GM23338 (cell line): ENCODE measurements at regions not wholly inside any gene's neighbourhood (a gene's known extent, or its start where the extent isn't known, plus 50 kb on each side); places are given as distances from the start of the nearest gene placed in this dataset.

Experiments
- ATAC-seq: fragments of 200-7000 bp; cut with Tn5 transposase; 3 replicates; pipeline ENCODE4 v1.9.1; 2020
- DNase-seq: peaks from one replicate; pipeline ENCODE4 v3.0.0-alpha.2; 2015; ENCODE audit warnings: low spot score
- H2AFZ ChIP-seq: fragments of 200-600 bp; sonication (generic); 2 replicates; pipeline ENCODE4 v1.8.0; 2016; ENCODE audit warnings: antibody characterized with exemption, mild to moderate bottlenecking, moderate library complexity
- H3F3A ChIP-seq: fragments of 200-600 bp; sonication (generic); replicated peaks from 2 replicates; pipeline ENCODE4 v1.8.0; 2017; ENCODE audit warnings: antibody characterized with exemption, mixed run types, low read depth
- H3K27ac ChIP-seq: fragments of 200-600 bp; sonication (generic); 2 replicates; pipeline ENCODE4 v1.6.1; 2016; ENCODE audit warnings: low read depth
- H3K27me3 ChIP-seq: fragments of 200-600 bp; sonication (generic); 2 replicates; pipeline ENCODE4 v1.8.0; 2016; ENCODE audit warnings: mild to moderate bottlenecking, mixed run types, moderate library complexity; ENCODE audit not compliant: insufficient read depth
- H3K36me3 ChIP-seq: fragments of 200-600 bp; sonication (generic); 2 replicates; pipeline ENCODE4 v1.8.0; 2016; ENCODE audit warnings: mild to moderate bottlenecking; ENCODE audit not compliant: insufficient read depth
- H3K4me1 ChIP-seq: fragments of 200-600 bp; sonication (generic); 2 replicates; pipeline ENCODE4 v1.8.0; 2016; ENCODE audit warnings: mild to moderate bottlenecking, moderate library complexity; ENCODE audit not compliant: insufficient read depth
- H3K4me2 ChIP-seq: fragments of 200-600 bp; sonication (generic); 2 replicates; pipeline ENCODE4 v1.7.1; 2017; ENCODE audit warnings: mixed run types
- H3K4me3 ChIP-seq: fragments of 200-600 bp; sonication (generic); 2 replicates; pipeline ENCODE4 v1.6.1; 2016; ENCODE audit warnings: mixed run types
- H3K79me2 ChIP-seq: fragments of 200-600 bp; sonication (generic); replicated peaks from 2 replicates; pipeline ENCODE4 v1.8.0; 2017; ENCODE audit warnings: mild to moderate bottlenecking; ENCODE audit not compliant: insufficient read depth
- H3K9me2 ChIP-seq: fragments of 200-600 bp; sonication (generic); 2 replicates; pipeline ENCODE4 v1.8.0; 2017; ENCODE audit not compliant: insufficient read depth
- H4K20me1 ChIP-seq: fragments of 200-600 bp; sonication (generic); replicated peaks from 2 replicates; pipeline ENCODE4 v1.8.0; 2017; ENCODE audit warnings: mild to moderate bottlenecking; ENCODE audit not compliant: insufficient read depth
- H3K27ac Mint-ChIP-seq: 2 replicates; pipeline ENCODE4 v1.8.0; 2020; ENCODE audit warnings: inconsistent platforms, mild to moderate bottlenecking, moderate library complexity, mixed read lengths
- H3K27me3 Mint-ChIP-seq: 3 replicates; pipeline ENCODE4 v1.8.0; 2022; ENCODE audit warnings: low read depth, mild to moderate bottlenecking, moderate library complexity, mixed read lengths, inconsistent platforms; ENCODE audit not compliant: insufficient read depth, poor library complexity
- H3K36me3 Mint-ChIP-seq: 3 replicates; pipeline ENCODE4 v1.8.0; 2021; ENCODE audit warnings: low read depth, mild to moderate bottlenecking, inconsistent platforms, moderate library complexity, mixed read lengths
- H3K4me1 Mint-ChIP-seq: 3 replicates; pipeline ENCODE4 v1.8.0; 2020; ENCODE audit warnings: mild to moderate bottlenecking, inconsistent platforms, mixed read lengths
- H3K4me3 Mint-ChIP-seq: 3 replicates; pipeline ENCODE4 v1.8.0; 2021; ENCODE audit warnings: moderate library complexity, mild to moderate bottlenecking, inconsistent platforms, mixed read lengths
- H3K9me3 Mint-ChIP-seq: 3 replicates; pipeline ENCODE4 v1.8.0; 2020; ENCODE audit warnings: moderate library complexity, mild to moderate bottlenecking, inconsistent platforms, mixed read lengths
- CREB1 ChIP-seq: fragments of 250-450 bp; sonication (Bioruptor Pico); IDR thresholded peaks from 2 replicates; pipeline ENCODE4 v1.5.0; 2020; ENCODE audit warnings: low read depth, mild to moderate bottlenecking, moderate library complexity
- CTCF ChIP-seq, 2 experiments: fragments of 200-600 bp in 1 of 2; sonication (generic) in 1 of 2; conservative IDR thresholded peaks; 2 replicates each; pipeline versions ENCODE4 v1.5.1 to v1.6.1; 2016 to 2017; ENCODE audit warnings: antibody characterized with exemption in 2 of 2, low read depth in 2 of 2, mild to moderate bottlenecking in 2 of 2, moderate library complexity in 1 of 2
- ETS1 ChIP-seq: IDR thresholded peaks from 2 replicates; pipeline ENCODE4 v1.6.1; 2016; ENCODE audit warnings: antibody characterized with exemption
- EZH2phosphoT487 ChIP-seq: fragments of 200-600 bp; sonication (generic); IDR thresholded peaks from one replicate; pipeline ENCODE4 v1.8.1; 2018; ENCODE audit warnings: antibody characterized with exemption; ENCODE audit not compliant: unreplicated experiment
- JUNB ChIP-seq: IDR thresholded peaks from one replicate; pipeline ENCODE4 v1.6.1; 2016; ENCODE audit warnings: antibody characterized with exemption; ENCODE audit not compliant: unreplicated experiment
- NANOG ChIP-seq: IDR thresholded peaks from 2 replicates; pipeline ENCODE4 v1.6.1; 2016; ENCODE audit warnings: antibody characterized with exemption, borderline replicate concordance
- POLR2AphosphoS5 ChIP-seq: IDR thresholded peaks from 2 replicates; pipeline ENCODE4 v1.6.1; 2016; ENCODE audit warnings: antibody characterized with exemption, low read depth
- STAT1 ChIP-seq: IDR thresholded peaks from one replicate; pipeline ENCODE4 v1.6.1; 2016; ENCODE audit warnings: antibody characterized with exemption; ENCODE audit not compliant: unreplicated experiment
- ZNF114 ChIP-seq: fragments of 250-450 bp; sonication (Bioruptor Pico); IDR thresholded peaks from 2 replicates; pipeline ENCODE4 v1.5.0; 2020; ENCODE audit warnings: mild to moderate bottlenecking, moderate library complexity
- ZNF331 ChIP-seq: fragments of 250-450 bp; sonication (Bioruptor Pico); IDR thresholded peaks from 2 replicates; pipeline ENCODE4 v1.5.0; 2020; ENCODE audit warnings: low read depth, mild to moderate bottlenecking, moderate library complexity
- ZNF462 ChIP-seq: fragments of 250-450 bp; sonication (Bioruptor Pico); IDR thresholded peaks from 2 replicates; pipeline ENCODE4 v1.5.0; 2020; ENCODE audit warnings: mild to moderate bottlenecking, moderate library complexity
- TF ChIP-seq, protein P1 (sequence below): IDR thresholded peaks from one replicate; pipeline ENCODE4 v1.6.1; 2018; ENCODE audit warnings: antibody characterized with exemption; ENCODE audit not compliant: unreplicated experiment

DNA sequence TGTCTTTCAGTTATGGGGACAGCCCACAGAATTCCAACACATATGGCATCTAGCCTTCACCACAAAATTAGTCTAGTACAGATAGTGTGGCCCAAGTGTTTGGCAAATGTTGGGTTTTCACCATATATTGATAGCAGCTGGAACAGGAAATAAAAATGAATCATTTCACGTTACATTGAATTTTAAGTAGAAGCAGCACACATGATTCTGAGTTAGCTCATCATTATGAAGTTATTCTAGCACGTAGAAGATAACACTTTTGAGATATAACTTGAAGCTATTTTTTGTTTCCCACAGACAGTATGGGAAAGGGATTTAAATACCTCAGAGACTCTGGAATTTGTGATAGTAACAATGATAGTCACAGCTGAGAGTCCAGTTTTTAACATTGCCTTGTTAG is 118.7 kb downstream of the FAT4 start:
- no peaks in the 10 kb centered on the region for H4K20me1 ChIP-seq
- no peaks in the 10 kb centered on the region for H3K79me2 ChIP-seq
- no peak overlapping the region for H3K4me2 ChIP-seq
- Mint-ChIP-seq H3K4me3 (no peak overlapping the region), H3K36me3 (no peaks in the 10 kb centered on the region), H3K27me3 (no peaks in the 10 kb centered on the region), H3K4me1 (peaks cover 9% of the 10 kb centered on the region; the same call in 2 of the 3 replicates), H3K27ac (no peak overlapping the region), H3K9me3 (no peaks in the 10 kb centered on the region; the same call in 2 of the 3 replicates)
- ATAC-seq = no peak
- no peaks in the 10 kb centered on the region for H3F3A ChIP-seq
- H3K4me1 ChIP-seq = peaks cover 7% of the 10 kb centered on the region; the same call in 1 of the 2 replicates
- no peak overlapping the region for H3K27ac ChIP-seq
- no peak overlapping the region for H3K4me3 ChIP-seq
- peaks cover 7% of the 10 kb centered on the region for H3K9me2 ChIP-seq
- H3K27me3 ChIP-seq = no peaks in the 10 kb centered on the region
- DNase-seq = no peak
- H2AFZ ChIP-seq = no peak overlapping the region
- H3K36me3 ChIP-seq = no peaks in the 10 kb centered on the region
- TF ChIP-seq ZNF114 (CRISPR knock-in tag) (no peak), STAT1 (no peak), CREB1 (no peak), EZH2phosphoT487 (no peak), ETS1 (no peak), NANOG (no peak), JUNB (no peak), CTCF (conservative IDR thresholded peaks at IDR 0.05; ENCODE audit: low read depth in 2 of 2) (no peak), POLR2AphosphoS5 (no peak), ZNF331 (CRISPR knock-in tag) (no peak), ZNF462 (CRISPR knock-in tag) (no peak)
- TF ChIP-seq, protein P1, sequence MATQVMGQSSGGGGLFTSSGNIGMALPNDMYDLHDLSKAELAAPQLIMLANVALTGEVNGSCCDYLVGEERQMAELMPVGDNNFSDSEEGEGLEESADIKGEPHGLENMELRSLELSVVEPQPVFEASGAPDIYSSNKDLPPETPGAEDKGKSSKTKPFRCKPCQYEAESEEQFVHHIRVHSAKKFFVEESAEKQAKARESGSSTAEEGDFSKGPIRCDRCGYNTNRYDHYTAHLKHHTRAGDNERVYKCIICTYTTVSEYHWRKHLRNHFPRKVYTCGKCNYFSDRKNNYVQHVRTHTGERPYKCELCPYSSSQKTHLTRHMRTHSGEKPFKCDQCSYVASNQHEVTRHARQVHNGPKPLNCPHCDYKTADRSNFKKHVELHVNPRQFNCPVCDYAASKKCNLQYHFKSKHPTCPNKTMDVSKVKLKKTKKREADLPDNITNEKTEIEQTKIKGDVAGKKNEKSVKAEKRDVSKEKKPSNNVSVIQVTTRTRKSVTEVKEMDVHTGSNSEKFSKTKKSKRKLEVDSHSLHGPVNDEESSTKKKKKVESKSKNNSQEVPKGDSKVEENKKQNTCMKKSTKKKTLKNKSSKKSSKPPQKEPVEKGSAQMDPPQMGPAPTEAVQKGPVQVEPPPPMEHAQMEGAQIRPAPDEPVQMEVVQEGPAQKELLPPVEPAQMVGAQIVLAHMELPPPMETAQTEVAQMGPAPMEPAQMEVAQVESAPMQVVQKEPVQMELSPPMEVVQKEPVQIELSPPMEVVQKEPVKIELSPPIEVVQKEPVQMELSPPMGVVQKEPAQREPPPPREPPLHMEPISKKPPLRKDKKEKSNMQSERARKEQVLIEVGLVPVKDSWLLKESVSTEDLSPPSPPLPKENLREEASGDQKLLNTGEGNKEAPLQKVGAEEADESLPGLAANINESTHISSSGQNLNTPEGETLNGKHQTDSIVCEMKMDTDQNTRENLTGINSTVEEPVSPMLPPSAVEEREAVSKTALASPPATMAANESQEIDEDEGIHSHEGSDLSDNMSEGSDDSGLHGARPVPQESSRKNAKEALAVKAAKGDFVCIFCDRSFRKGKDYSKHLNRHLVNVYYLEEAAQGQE = no peak
